Esophagus muscularis mucosa (tissue), 4 donors: ENCODE measurements at regions not wholly inside any gene's neighbourhood (a gene's known extent, or its start where the extent isn't known, plus 50 kb on each side); places are given as distances from the start of the nearest gene placed in this dataset.

Experiments used
- DNase-seq: peaks from one replicate; pipeline ENCODE4 v3.0.0-alpha.2; 2017; ENCODE audit errors: extremely low spot score
- H3K27ac ChIP-seq, 4 donors: fragments of 200-600 bp; sonication (generic); replicated peaks in 1 of 4; 1 replicate in 3 of 4; 2 replicates in 1 of 4; pipeline ENCODE4 v1.5.1; 2016 to 2019; ENCODE audit warnings: mild to moderate bottlenecking in 1 of 4
- H3K27me3 ChIP-seq, 4 donors: fragments of 200-600 bp; sonication (generic); one replicate each; pipeline versions ENCODE4 v1.5.1 to v1.6.0; 2016 to 2019
- H3K36me3 ChIP-seq, 4 donors: fragments of 200-600 bp; sonication (generic); one replicate each; pipeline ENCODE4 v1.5.1; 2016 to 2019
- H3K4me1 ChIP-seq, 4 donors: fragments of 200-600 bp; sonication (generic); one replicate each; pipeline ENCODE4 v1.5.1; 2016 to 2019
- H3K4me3 ChIP-seq, 4 donors: fragments of 200-600 bp; sonication (generic); 1 replicate in 2 of 4; 2 replicates in 2 of 4; pipeline ENCODE4 v1.5.1; 2016 to 2019; ENCODE audit warnings: mild to moderate bottlenecking in 4 of 4, moderate library complexity in 1 of 4
- H3K9me3 ChIP-seq, 4 donors: fragments of 200-600 bp; sonication (generic); 1 replicate in 3 of 4; 2 replicates in 1 of 4; pipeline ENCODE4 v1.5.1; 2016 to 2019
- CTCF ChIP-seq, 3 experiments: fragments of 200-600 bp in 2 of 3; fragments of 450-650 bp in 1 of 3; sonication (generic) in 2 of 3; IDR thresholded peaks; one replicate each; pipeline ENCODE4 v1.5.1; 2017 to 2019; ENCODE audit warnings: antibody characterized with exemption in 3 of 3, mild to moderate bottlenecking in 2 of 3, moderate library complexity in 1 of 3
- EP300 ChIP-seq: sonication (generic); formaldehyde crosslinking; IDR thresholded peaks from one replicate; pipeline ENCODE4 v1.6.1; 2017; ENCODE audit warnings: antibody characterized with exemption
- POLR2A ChIP-seq: fragments of 450-650 bp; IDR thresholded peaks from one replicate; pipeline ENCODE4 v1.6.1; 2017; ENCODE audit warnings: antibody characterized with exemption, moderate library complexity, mild to moderate bottlenecking, low read depth
- POLR2AphosphoS5 ChIP-seq, 2 donors: sonication (generic); formaldehyde crosslinking; IDR thresholded peaks; one replicate each; pipeline ENCODE4 v1.6.1; 2017; ENCODE audit warnings: antibody characterized with exemption in 2 of 2
- WGBS: methylation state at CpG from one replicate; pipeline ENCODE4 v1.1.5; 2018; 5-methylcytosine and 5-hydroxymethylcytosine counted together
- intact Hi-C: fragments of 100-400 bp; cut with DNase I; formaldehyde crosslinking; loops from one replicate; pipeline ENCODE4 v1.15.1; 2023

- intact Hi-C loops = no loop called here
- WGBS = 30% methylated on average over 3 of the region's 3 CpGs
- H3K36me3 ChIP-seq = no peaks in the 10 kb centered on the region
Observed at GRCh38 chr13:84237143-84237542, 354.9 kb upstream of the SLITRK1 start.

GRCh38 chr13:84234416-84234815 is 352.1 kb upstream of the SLITRK1 start:
- H3K27ac ChIP-seq = no peak overlapping the region
- no peaks in the 10 kb centered on the region for H3K9me3 ChIP-seq
- no peak overlapping the region for H3K4me3 ChIP-seq
- TF ChIP-seq EP300 (no peak), POLR2AphosphoS5 (IDR thresholded peaks at IDR 0.05) (no peak)
- H3K27me3 ChIP-seq = no peaks in the 10 kb centered on the region
- intact Hi-C loops = no loop called here
- no peaks in the 10 kb centered on the region for H3K36me3 ChIP-seq
- H3K4me1 ChIP-seq = no peaks in the 10 kb centered on the region
- DNase-seq = no peak

More at GRCh38 chr13:84237143-84237542, 354.9 kb upstream of the SLITRK1 start:
- no peaks in the 10 kb centered on the region for H3K27me3 ChIP-seq
- no peaks in the 10 kb centered on the region for H3K4me1 ChIP-seq
- no peaks in the 10 kb centered on the region for H3K9me3 ChIP-seq
- no peak overlapping the region for H3K4me3 ChIP-seq
- no peak overlapping the region for H3K27ac ChIP-seq
- no peak for DNase-seq
- TF ChIP-seq CTCF (IDR thresholded peaks at IDR 0.05) (no peak), POLR2AphosphoS5 (IDR thresholded peaks at IDR 0.05) (no peak), POLR2A (no peak), EP300 (no peak)

- Histone ChIP-seq H3K9me3 (no peaks in the 10 kb centered on the region), H3K4me1 (no peaks in the 10 kb centered on the region), H3K27ac (no peak overlapping the region), H3K36me3 (no peaks in the 10 kb centered on the region), H3K27me3 (no peaks in the 10 kb centered on the region), H3K4me3 (no peak overlapping the region)
- intact Hi-C loops = no loop called here
- DNase-seq = no peak
- TF ChIP-seq EP300 = no peak
- no peak for TF ChIP-seq CTCF (IDR thresholded peaks at IDR 0.05)
- TF ChIP-seq POLR2AphosphoS5 (IDR thresholded peaks at IDR 0.05) = no peak
- no peak for TF ChIP-seq POLR2A
- 31% methylated on average over 1 of the region's 1 CpG for WGBS
Observed at GRCh38 chr13:84230568-84230967, 348.3 kb upstream of the SLITRK1 start.

GRCh38 chr13:84211048-84211447 is 328.8 kb upstream of the SLITRK1 start:
- intact Hi-C loops = no loop called here

GRCh38 chr13:84208246-84208910 is 326.1 kb upstream of the SLITRK1 start:
- H3K4me3 ChIP-seq = no peak overlapping the region
- WGBS = 50% methylated on average over 7 of the region's 7 CpGs
- DNase-seq = no peak
- no peaks in the 10 kb centered on the region for H3K9me3 ChIP-seq
- H3K36me3 ChIP-seq = no peaks in the 10 kb centered on the region
- H3K27ac ChIP-seq = no peak overlapping the region
- no peaks in the 10 kb centered on the region for H3K4me1 ChIP-seq
- no peaks in the 10 kb centered on the region for H3K27me3 ChIP-seq
- intact Hi-C loops = no loop called here
- no peak for TF ChIP-seq POLR2AphosphoS5 (IDR thresholded peaks at IDR 0.05)
- TF ChIP-seq CTCF (IDR thresholded peaks at IDR 0.05) = no peak
- TF ChIP-seq POLR2A = no peak
- TF ChIP-seq EP300 = no peak

More at GRCh38 chr13:84211048-84211447, 328.8 kb upstream of the SLITRK1 start:
- no peaks in the 10 kb centered on the region for H3K36me3 ChIP-seq
- no peaks in the 10 kb centered on the region for H3K27me3 ChIP-seq
- DNase-seq = no peak
- no peaks in the 10 kb centered on the region for H3K9me3 ChIP-seq
- WGBS = 75% methylated on average over 2 of the region's 2 CpGs
- no peak for TF ChIP-seq POLR2AphosphoS5 (IDR thresholded peaks at IDR 0.05)
- no peak overlapping the region for H3K27ac ChIP-seq
- no peaks in the 10 kb centered on the region for H3K4me1 ChIP-seq
- H3K4me3 ChIP-seq = no peak overlapping the region

GRCh38 chr13:84207509-84207908 is 325.2 kb upstream of the SLITRK1 start:
- TF ChIP-seq POLR2A (no peak), POLR2AphosphoS5 (IDR thresholded peaks at IDR 0.05) (no peak), CTCF (IDR thresholded peaks at IDR 0.05) (no peak), EP300 (no peak)
- no peak for DNase-seq
- Histone ChIP-seq H3K27ac (no peak overlapping the region), H3K9me3 (no peaks in the 10 kb centered on the region), H3K27me3 (no peaks in the 10 kb centered on the region), H3K4me3 (no peak overlapping the region), H3K36me3 (no peaks in the 10 kb centered on the region), H3K4me1 (no peaks in the 10 kb centered on the region)
- 91% methylated on average over 2 of the region's 2 CpGs for WGBS
- intact Hi-C loops = no loop called here
